ENCODE measurements at regions not wholly inside any gene's neighbourhood (a gene's known extent, or its start where the extent isn't known, plus 50 kb on each side); places are given as distances from the start of the nearest gene placed in this dataset.

GRCh38 chr7:27472043-27472442 lies 190.6 kb downstream of the HIBADH start:
- no TSS peak for BruUV-seq (replicated peaks)

More at GRCh38 chr7:27472043-27472442, 190.6 kb downstream of the HIBADH start:
- intact Hi-C loops (cut with micrococcal nuclease), result no loop called here
- Histone ChIP-seq H3F3A (ENCODE audit: low read length, unreplicated experiment) (no peaks in the 10 kb centered on the region), H3K9ac (ENCODE audit: low read length) (no peak overlapping the region), H3K4me2 (ENCODE audit: low read length) (no peak overlapping the region), H3K9me3 (ENCODE audit: low read length) (no peaks in the 10 kb centered on the region), H3K79me2 (ENCODE audit: low read length) (no peaks in the 10 kb centered on the region), H4K20me1 (ENCODE audit: low read length) (no peaks in the 10 kb centered on the region), H3K9me2 (replicated peaks; ENCODE audit: low read length) (no peaks in the 10 kb centered on the region), H3K4me1 (ENCODE audit: insufficient read depth, low read length) (peaks cover 4% of the 10 kb centered on the region; the same call in 1 of the 2 replicates), H3K27me3 (ENCODE audit: low read length) (no peaks in the 10 kb centered on the region), H3K4me3 (ENCODE audit: low read length) (no peak overlapping the region), H3K27ac (ENCODE audit: low read length) (no peak overlapping the region), H2AFZ (ENCODE audit: low read length) (no peak overlapping the region), H3K36me3 (ENCODE audit: low read depth, low read length) (no peaks in the 10 kb centered on the region)
- no peak for ATAC-seq
- no peak for TF ChIP-seq EZH2phosphoT487 (IDR thresholded peaks at IDR 0.05; ENCODE audit: borderline replicate concordance, low read length)
- TF ChIP-seq EZH2 (IDR thresholded peaks at IDR 0.05; ENCODE audit: low read length, unreplicated experiment), result no peak
- no peak for TF ChIP-seq CTCF (conservative IDR thresholded peaks at IDR 0.05; ENCODE audit: low read depth, low read length)
- DNase-seq, result no peak
- ChIA-PET POLR2A (ENCODE audit: unreplicated experiment) (interaction anchor here (0.6 kb wide), 1 partner anchor 29 kb away, joined by 4 read pairs; no protein-coding TSS in a partner anchor), CTCF (no interaction called here)
